AG04449 (cell line): ENCODE measurements at regions not wholly inside any gene's neighbourhood (a gene's known extent, or its start where the extent isn't known, plus 50 kb on each side); places are given as distances from the start of the nearest gene placed in this dataset.

Experiments
- CTCF ChIA-PET: fragments of 350-600 bp; formaldehyde crosslinking; extraction: SDS; loops from one replicate; lab custom pipeline; 2021; ENCODE audit warnings: antibody characterized with exemption; lab: Yijun Ruan, JAX
- POLR2A ChIA-PET: fragments of 400-600, 350-600 bp; formaldehyde crosslinking; extraction: SDS; loops from one replicate; lab custom pipeline; 2020; ENCODE audit warnings: antibody characterized with exemption, inconsistent platforms; lab: Yijun Ruan, JAX
- DNase-seq: peaks from one replicate; pipeline ENCODE4 v3.0.0-alpha.2; 2010; ENCODE audit warnings: low read depth, low spot score
- H3K4me3 ChIP-seq: 2 replicates; pipeline ENCODE4 v1.5.1; 2011; ENCODE audit warnings: low read depth, mild to moderate bottlenecking, control low read depth, low read length
- TF ChIP-seq, protein P1 (sequence below): IDR thresholded peaks from one replicate; pipeline ENCODE4 v1.5.1; 2011; ENCODE audit warnings: mild to moderate bottlenecking, moderate library complexity, low read length, control low read depth, inconsistent platforms; ENCODE audit not compliant: insufficient read depth; ENCODE audit errors: missing control alignments

DNA sequence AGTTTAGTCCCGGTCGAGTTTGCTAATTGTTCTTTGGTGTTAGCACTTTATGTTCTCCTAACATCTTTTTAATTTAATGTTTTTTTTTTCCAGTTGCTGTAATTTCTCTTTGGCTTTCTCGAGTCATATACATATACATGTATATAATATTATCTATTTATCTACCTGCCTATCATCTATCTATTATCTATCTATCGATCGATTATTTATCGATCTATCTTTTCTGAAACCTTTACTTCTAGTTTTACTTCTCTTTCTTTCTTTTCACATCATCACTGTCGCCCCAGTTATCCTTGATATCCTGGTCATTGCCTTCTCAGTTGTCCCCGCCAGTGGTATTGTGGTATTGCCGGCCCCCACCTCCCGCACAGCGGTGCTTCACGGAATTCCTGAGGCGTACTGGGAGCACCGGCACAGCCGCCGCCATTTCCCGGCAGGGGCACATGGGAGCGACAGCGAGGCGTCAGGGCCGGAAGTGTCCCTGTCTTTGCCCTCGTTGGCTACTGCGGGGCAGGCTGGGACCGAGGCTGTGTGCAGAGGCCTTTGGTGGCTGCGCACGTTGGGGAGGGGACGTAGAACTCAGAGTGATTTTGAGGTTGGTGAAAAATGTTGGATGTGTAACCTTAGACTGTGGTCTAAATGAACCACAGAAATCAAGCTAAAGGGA lies 101.1 kb downstream of the NUF2 start:
- no peak overlapping the region for H3K4me3 ChIP-seq
- ChIA-PET POLR2A (no interaction called here), CTCF (interaction anchor here (1.7 kb wide), 1 partner anchor 12 kb away, joined by 4 read pairs; no protein-coding TSS in a partner anchor)
- no peak for DNase-seq
- TF ChIP-seq, protein P1, sequence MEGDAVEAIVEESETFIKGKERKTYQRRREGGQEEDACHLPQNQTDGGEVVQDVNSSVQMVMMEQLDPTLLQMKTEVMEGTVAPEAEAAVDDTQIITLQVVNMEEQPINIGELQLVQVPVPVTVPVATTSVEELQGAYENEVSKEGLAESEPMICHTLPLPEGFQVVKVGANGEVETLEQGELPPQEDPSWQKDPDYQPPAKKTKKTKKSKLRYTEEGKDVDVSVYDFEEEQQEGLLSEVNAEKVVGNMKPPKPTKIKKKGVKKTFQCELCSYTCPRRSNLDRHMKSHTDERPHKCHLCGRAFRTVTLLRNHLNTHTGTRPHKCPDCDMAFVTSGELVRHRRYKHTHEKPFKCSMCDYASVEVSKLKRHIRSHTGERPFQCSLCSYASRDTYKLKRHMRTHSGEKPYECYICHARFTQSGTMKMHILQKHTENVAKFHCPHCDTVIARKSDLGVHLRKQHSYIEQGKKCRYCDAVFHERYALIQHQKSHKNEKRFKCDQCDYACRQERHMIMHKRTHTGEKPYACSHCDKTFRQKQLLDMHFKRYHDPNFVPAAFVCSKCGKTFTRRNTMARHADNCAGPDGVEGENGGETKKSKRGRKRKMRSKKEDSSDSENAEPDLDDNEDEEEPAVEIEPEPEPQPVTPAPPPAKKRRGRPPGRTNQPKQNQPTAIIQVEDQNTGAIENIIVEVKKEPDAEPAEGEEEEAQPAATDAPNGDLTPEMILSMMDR: no peak

- DNase-seq: no peak
These were observed 104.9 kb downstream of the NUF2 start for GRCh38 chr1:163426505-163427251.

GRCh38 chr1:163427279-163427678 lies 105.5 kb downstream of the NUF2 start:
- ChIA-PET CTCF (no interaction called here), POLR2A (no interaction called here)
- DNase-seq: no peak
- H3K4me3 ChIP-seq: no peak overlapping the region
- TF ChIP-seq, protein P1: no peak

More at GRCh38 chr1:163426505-163427251, 104.9 kb downstream of the NUF2 start:
- no peak overlapping the region for H3K4me3 ChIP-seq
- CTCF ChIA-PET: no interaction called here
- TF ChIP-seq, protein P1: no peak
- POLR2A ChIA-PET: no interaction called here

DNA sequence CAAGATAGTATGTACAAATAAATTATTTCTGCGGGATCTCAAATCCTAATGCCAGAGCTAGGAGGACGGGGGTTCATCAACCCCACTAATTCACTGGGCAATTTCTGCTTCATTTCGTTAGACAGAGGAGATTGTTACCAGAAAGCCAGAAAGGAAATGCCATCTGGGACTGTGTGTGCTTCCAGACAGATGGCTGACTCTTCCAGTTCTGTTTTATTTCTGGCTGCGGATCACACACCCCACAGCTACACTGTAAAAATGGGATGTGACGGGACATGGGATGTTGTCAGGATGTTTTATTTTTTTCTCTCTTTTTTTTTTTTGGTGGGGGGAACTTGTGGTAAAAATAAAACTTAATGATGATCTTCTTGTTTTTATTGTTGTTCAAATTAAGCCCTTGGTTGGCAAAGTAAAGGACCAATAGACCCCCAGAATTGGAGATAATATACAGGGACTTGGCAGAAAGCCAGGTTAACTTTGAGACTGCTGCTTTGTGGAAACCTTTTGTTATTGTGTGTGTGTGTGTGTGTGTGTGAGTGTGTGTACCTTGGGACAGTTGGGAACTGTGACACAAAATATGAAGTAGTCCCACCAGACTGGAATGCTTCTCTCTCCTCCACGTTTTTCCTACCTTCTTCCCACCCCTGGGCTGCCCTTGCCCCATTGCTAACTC lies 114.5 kb downstream of the NUF2 start:
- no peak overlapping the region for H3K4me3 ChIP-seq
- no peak for DNase-seq
- TF ChIP-seq, protein P1: no peak
- ChIA-PET POLR2A (no interaction called here), CTCF (no interaction called here)

GRCh38 chr1:163439471-163439870 lies 117.7 kb downstream of the NUF2 start:
- POLR2A ChIA-PET: no interaction called here

DNA sequence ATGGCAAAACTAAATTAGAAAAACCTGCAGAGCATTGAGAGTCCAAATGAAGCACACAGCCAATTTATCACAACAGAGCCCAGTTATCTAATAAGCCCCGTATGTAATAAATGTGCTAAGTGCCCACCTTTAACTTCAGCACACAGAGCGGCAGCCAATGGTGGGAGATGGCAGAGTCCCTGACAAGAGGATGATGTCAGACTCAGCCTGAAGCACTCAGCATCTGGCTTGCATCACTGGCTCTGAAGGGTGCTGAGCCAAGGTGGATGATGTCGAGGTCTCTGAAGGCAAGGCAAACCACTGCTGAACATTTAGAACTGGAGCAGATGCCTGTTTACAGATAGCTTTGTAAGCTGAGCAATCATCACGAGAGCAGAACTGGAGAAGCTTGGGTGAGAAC lies 118.3 kb downstream of the NUF2 start:
- TF ChIP-seq, protein P1: no peak
- DNase-seq: no peak
- POLR2A ChIA-PET: no interaction called here

More at GRCh38 chr1:163439471-163439870, 117.7 kb downstream of the NUF2 start:
- CTCF ChIA-PET: no interaction called here
- no peak overlapping the region for H3K4me3 ChIP-seq
- TF ChIP-seq, protein P1: no peak
- DNase-seq: no peak

More for the DNA sequence above, 118.3 kb downstream of the NUF2 start:
- H3K4me3 ChIP-seq: no peak overlapping the region
- CTCF ChIA-PET: no interaction called here
